Neural cell (in vitro differentiated cells): ENCODE measurements at regions not wholly inside any gene's neighbourhood (a gene's known extent, or its start where the extent isn't known, plus 50 kb on each side); places are given as distances from the start of the nearest gene placed in this dataset.

Experiments
- H2AFZ ChIP-seq: fragments of 200-600, 300-800 bp; sonication (generic), shearing (Covaris generic); 2 replicates; pipeline ENCODE4 v1.6.0; 2014; ENCODE audit warnings: low read depth, mild to moderate bottlenecking, antibody characterized with exemption, low read length, moderate library complexity
- H3F3A ChIP-seq: fragments of 200-600 bp; shearing (Covaris generic); 2 replicates; pipeline ENCODE4 v1.6.1; 2016; ENCODE audit warnings: mild to moderate bottlenecking, moderate library complexity, mixed read lengths, antibody characterized with exemption, low read length; ENCODE audit not compliant: insufficient read depth, poor library complexity, severe bottlenecking
- H3K27ac ChIP-seq: fragments of 200-600, 300-800 bp; sonication (generic), shearing (Covaris generic); 2 replicates; pipeline ENCODE4 v1.5.1; 2014; ENCODE audit warnings: mild to moderate bottlenecking, low read length, moderate library complexity
- H3K27me3 ChIP-seq: fragments of 300-800, 200-600 bp; sonication (generic), shearing (Covaris generic); 2 replicates; pipeline ENCODE4 v1.6.0; 2014; ENCODE audit warnings: mild to moderate bottlenecking, low read depth, low read length, moderate library complexity; ENCODE audit not compliant: insufficient read depth
- H3K36me3 ChIP-seq: fragments of 300-800, 200-600 bp; sonication (generic), shearing (Covaris generic); 2 replicates; pipeline ENCODE4 v1.5.1; 2014; ENCODE audit warnings: mild to moderate bottlenecking, antibody characterized with exemption, low read length, moderate library complexity; ENCODE audit not compliant: insufficient read depth
- H3K4me2 ChIP-seq: fragments of 300-800, 200-600 bp; sonication (generic), shearing (Covaris generic); 2 replicates; pipeline ENCODE4 v1.6.0; 2014; ENCODE audit warnings: mild to moderate bottlenecking, low read length
- H3K4me3 ChIP-seq: fragments of 300-800, 200-600 bp; sonication (generic), shearing (Covaris generic); 2 replicates; pipeline ENCODE4 v1.5.1; 2014; ENCODE audit warnings: mild to moderate bottlenecking, low read length, moderate library complexity
- H3K79me2 ChIP-seq: fragments of 200-600 bp; shearing (Covaris generic); replicated peaks from 2 replicates; pipeline ENCODE4 v1.6.0; 2014; ENCODE audit warnings: mild to moderate bottlenecking, low read length, moderate library complexity; ENCODE audit not compliant: insufficient read depth
- H3K9ac ChIP-seq: fragments of 300-800, 200-600 bp; sonication (generic), shearing (Covaris generic); 2 replicates; pipeline ENCODE4 v1.6.1; 2016; ENCODE audit warnings: mild to moderate bottlenecking, low read length, mixed read lengths
- H3K9me2 ChIP-seq: fragments of 200-600 bp; shearing (Covaris generic); 2 replicates; pipeline ENCODE4 v1.6.1; 2016; ENCODE audit warnings: mild to moderate bottlenecking, low read length, mixed read lengths; ENCODE audit not compliant: insufficient read depth
- H3K9me3 ChIP-seq: fragments of 200-600, 300-800 bp; sonication (generic), shearing (Covaris generic); 2 replicates; pipeline ENCODE4 v1.6.1; 2016; ENCODE audit warnings: mild to moderate bottlenecking, mixed run types, low read length, moderate library complexity, mixed read lengths
- H4K20me1 ChIP-seq: fragments of 200-600 bp; shearing (Covaris generic); 2 replicates; pipeline ENCODE4 v1.6.1; 2016; ENCODE audit warnings: mild to moderate bottlenecking, mixed run types; ENCODE audit not compliant: insufficient read depth
- EP300 ChIP-seq: fragments of 450-650 bp; conservative IDR thresholded peaks from 2 replicates; pipeline ENCODE4 v1.6.1; 2014; ENCODE audit warnings: antibody characterized with exemption, mild to moderate bottlenecking, moderate library complexity; ENCODE audit not compliant: poor library complexity, severe bottlenecking
- EZH2 ChIP-seq: fragments of 200-600, 300-800 bp; shearing (Covaris generic), sonication (generic); IDR thresholded peaks from 2 replicates; pipeline ENCODE4 v1.6.1; 2014; ENCODE audit warnings: antibody characterized with exemption, low read length, borderline replicate concordance, mild to moderate bottlenecking; ENCODE audit not compliant: insufficient read depth, poor library complexity, severe bottlenecking
- MXI1 ChIP-seq: fragments of 450-650 bp; conservative IDR thresholded peaks from 2 replicates; pipeline ENCODE4 v1.6.1; 2014; ENCODE audit warnings: antibody characterized with exemption, mild to moderate bottlenecking; ENCODE audit not compliant: poor library complexity, severe bottlenecking
- POLR2AphosphoS5 ChIP-seq: IDR thresholded peaks from 2 replicates; pipeline ENCODE4 v1.6.1; 2012
- RAD21 ChIP-seq: fragments of 450-650 bp; conservative IDR thresholded peaks from 2 replicates; pipeline ENCODE4 v1.6.1; 2014; ENCODE audit warnings: antibody characterized with exemption, mild to moderate bottlenecking, moderate library complexity
- SMC3 ChIP-seq: fragments of 450-650 bp; conservative IDR thresholded peaks from 2 replicates; pipeline ENCODE4 v1.6.1; 2014; ENCODE audit warnings: antibody characterized with exemption, mild to moderate bottlenecking, moderate library complexity; ENCODE audit not compliant: poor library complexity
- TAF1 ChIP-seq: IDR thresholded peaks from 2 replicates; pipeline ENCODE4 v1.6.1; 2012; ENCODE audit warnings: low read depth
- TF ChIP-seq, protein P1 (sequence below): IDR thresholded peaks from 2 replicates; pipeline ENCODE4 v1.6.1; 2012; ENCODE audit warnings: borderline replicate concordance
- TF ChIP-seq, protein P2 (sequence below): fragments of 450-650 bp; IDR thresholded peaks from 2 replicates; pipeline ENCODE4 v1.5.1; 2014; ENCODE audit warnings: antibody characterized with exemption, mild to moderate bottlenecking, moderate library complexity; ENCODE audit not compliant: poor library complexity, severe bottlenecking

DNA sequence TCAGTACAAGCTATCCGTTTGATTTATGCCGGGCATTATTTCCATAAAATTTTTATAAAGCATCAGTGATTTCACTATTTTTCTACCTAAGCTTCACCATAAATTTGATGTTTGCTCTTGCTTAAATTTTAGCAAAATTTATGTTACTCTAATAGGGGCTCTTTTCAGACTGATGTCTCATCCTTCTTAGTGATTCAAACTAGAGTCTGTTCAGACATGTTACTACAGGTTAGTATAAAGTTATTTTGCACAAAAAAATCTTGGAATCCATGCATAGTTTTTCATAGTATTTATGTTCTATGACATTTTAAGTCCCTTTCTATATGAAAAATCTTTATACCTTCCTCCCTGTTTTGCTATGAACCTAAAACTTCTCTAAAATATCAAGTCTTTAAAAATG, 1151.9 kb downstream of the SLITRK5 start:
- Histone ChIP-seq H3K9me2 (no peaks in the 10 kb centered on the region), H3K27me3 (no peaks in the 10 kb centered on the region), H3K36me3 (no peaks in the 10 kb centered on the region), H2AFZ (no peak overlapping the region), H3F3A (no peaks in the 10 kb centered on the region), H3K27ac (no peak overlapping the region), H3K4me2 (no peak overlapping the region), H3K9ac (no peak overlapping the region), H4K20me1 (no peaks in the 10 kb centered on the region), H3K9me3 (no peaks in the 10 kb centered on the region), H3K4me3 (no peak overlapping the region), H3K79me2 (no peaks in the 10 kb centered on the region)
- TF ChIP-seq, protein P1, sequence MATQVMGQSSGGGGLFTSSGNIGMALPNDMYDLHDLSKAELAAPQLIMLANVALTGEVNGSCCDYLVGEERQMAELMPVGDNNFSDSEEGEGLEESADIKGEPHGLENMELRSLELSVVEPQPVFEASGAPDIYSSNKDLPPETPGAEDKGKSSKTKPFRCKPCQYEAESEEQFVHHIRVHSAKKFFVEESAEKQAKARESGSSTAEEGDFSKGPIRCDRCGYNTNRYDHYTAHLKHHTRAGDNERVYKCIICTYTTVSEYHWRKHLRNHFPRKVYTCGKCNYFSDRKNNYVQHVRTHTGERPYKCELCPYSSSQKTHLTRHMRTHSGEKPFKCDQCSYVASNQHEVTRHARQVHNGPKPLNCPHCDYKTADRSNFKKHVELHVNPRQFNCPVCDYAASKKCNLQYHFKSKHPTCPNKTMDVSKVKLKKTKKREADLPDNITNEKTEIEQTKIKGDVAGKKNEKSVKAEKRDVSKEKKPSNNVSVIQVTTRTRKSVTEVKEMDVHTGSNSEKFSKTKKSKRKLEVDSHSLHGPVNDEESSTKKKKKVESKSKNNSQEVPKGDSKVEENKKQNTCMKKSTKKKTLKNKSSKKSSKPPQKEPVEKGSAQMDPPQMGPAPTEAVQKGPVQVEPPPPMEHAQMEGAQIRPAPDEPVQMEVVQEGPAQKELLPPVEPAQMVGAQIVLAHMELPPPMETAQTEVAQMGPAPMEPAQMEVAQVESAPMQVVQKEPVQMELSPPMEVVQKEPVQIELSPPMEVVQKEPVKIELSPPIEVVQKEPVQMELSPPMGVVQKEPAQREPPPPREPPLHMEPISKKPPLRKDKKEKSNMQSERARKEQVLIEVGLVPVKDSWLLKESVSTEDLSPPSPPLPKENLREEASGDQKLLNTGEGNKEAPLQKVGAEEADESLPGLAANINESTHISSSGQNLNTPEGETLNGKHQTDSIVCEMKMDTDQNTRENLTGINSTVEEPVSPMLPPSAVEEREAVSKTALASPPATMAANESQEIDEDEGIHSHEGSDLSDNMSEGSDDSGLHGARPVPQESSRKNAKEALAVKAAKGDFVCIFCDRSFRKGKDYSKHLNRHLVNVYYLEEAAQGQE = no peak
- no peak for TF ChIP-seq RAD21
- no peak for TF ChIP-seq TAF1
- TF ChIP-seq EZH2 = no peak
- TF ChIP-seq SMC3 = no peak
- TF ChIP-seq, protein P2, sequence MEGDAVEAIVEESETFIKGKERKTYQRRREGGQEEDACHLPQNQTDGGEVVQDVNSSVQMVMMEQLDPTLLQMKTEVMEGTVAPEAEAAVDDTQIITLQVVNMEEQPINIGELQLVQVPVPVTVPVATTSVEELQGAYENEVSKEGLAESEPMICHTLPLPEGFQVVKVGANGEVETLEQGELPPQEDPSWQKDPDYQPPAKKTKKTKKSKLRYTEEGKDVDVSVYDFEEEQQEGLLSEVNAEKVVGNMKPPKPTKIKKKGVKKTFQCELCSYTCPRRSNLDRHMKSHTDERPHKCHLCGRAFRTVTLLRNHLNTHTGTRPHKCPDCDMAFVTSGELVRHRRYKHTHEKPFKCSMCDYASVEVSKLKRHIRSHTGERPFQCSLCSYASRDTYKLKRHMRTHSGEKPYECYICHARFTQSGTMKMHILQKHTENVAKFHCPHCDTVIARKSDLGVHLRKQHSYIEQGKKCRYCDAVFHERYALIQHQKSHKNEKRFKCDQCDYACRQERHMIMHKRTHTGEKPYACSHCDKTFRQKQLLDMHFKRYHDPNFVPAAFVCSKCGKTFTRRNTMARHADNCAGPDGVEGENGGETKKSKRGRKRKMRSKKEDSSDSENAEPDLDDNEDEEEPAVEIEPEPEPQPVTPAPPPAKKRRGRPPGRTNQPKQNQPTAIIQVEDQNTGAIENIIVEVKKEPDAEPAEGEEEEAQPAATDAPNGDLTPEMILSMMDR = no peak
- TF ChIP-seq POLR2AphosphoS5 = no peak
- no peak for TF ChIP-seq EP300
- TF ChIP-seq MXI1 = no peak

DNA sequence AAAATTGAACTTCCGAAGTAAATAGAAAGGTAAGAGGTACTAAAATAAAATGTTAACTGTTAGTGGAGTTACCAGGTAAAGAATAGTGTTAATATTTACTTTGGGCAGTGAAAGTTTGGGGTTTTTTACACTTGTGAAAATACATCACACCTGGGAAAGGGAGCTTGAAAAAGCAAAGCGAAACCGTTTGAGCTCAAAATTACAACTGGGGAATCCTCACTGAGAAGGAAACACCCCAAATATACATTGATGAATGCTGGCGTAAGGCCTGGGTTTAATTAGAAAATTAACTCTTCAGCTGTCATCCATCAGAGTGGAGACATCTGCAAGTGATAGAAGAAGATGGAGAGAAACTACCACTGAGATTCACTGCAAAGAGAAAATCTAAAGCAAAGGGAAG, 1153.0 kb downstream of the SLITRK5 start:
- Histone ChIP-seq H3K36me3 (no peaks in the 10 kb centered on the region), H3K9me3 (no peaks in the 10 kb centered on the region), H2AFZ (no peak overlapping the region), H3K9ac (no peak overlapping the region), H3K27ac (no peak overlapping the region), H4K20me1 (no peaks in the 10 kb centered on the region), H3K9me2 (no peaks in the 10 kb centered on the region), H3K27me3 (no peaks in the 10 kb centered on the region), H3K79me2 (no peaks in the 10 kb centered on the region), H3K4me3 (no peak overlapping the region), H3F3A (no peaks in the 10 kb centered on the region), H3K4me2 (no peak overlapping the region)
- TF ChIP-seq TAF1 (no peak), POLR2AphosphoS5 (no peak), RAD21 (no peak), MXI1 (no peak), SMC3 (no peak), EP300 (no peak), EZH2 (no peak)
- TF ChIP-seq, protein P2 = no peak
- TF ChIP-seq, protein P1 = no peak
